Thoracic aorta (tissue), 2 donors: ENCODE measurements at regions not wholly inside any gene's neighbourhood (a gene's known extent, or its start where the extent isn't known, plus 50 kb on each side); places are given as distances from the start of the nearest gene placed in this dataset.

ENCODE experiments used
- ATAC-seq: fragments of 150-250 bp; one replicate; pipeline ENCODE4 v1.8.0; 2017; ENCODE audit warnings: low read depth; ENCODE audit not compliant: insufficient number of reproducible peaks, low FRiP score
- DNase-seq: peaks from one replicate; pipeline ENCODE4 v3.0.0-alpha.2; 2020; ENCODE audit warnings: low spot score
- H3K27ac ChIP-seq, 2 donors: fragments of 200-600 bp; sonication (generic); 1 replicate in 1 of 2; 2 replicates in 1 of 2; pipeline ENCODE4 v1.5.1; 2016; ENCODE audit warnings: mild to moderate bottlenecking in 2 of 2, moderate library complexity in 2 of 2
- H3K27me3 ChIP-seq: fragments of 200-600 bp; sonication (generic); replicated peaks from 2 replicates; pipeline ENCODE4 v1.6.0; 2016; ENCODE audit warnings: mild to moderate bottlenecking; ENCODE audit not compliant: insufficient read depth
- H3K36me3 ChIP-seq: fragments of 200-600 bp; sonication (generic); one replicate; pipeline ENCODE4 v1.5.1; 2016
- H3K4me1 ChIP-seq, 2 donors: fragments of 200-600 bp; sonication (generic); 1 replicate in 1 of 2; 2 replicates in 1 of 2; pipeline versions ENCODE4 v1.5.1 to v1.6.0; 2016; ENCODE audit warnings: low read depth in 2 of 2, mild to moderate bottlenecking in 1 of 2; ENCODE audit not compliant: control insufficient read depth in 1 of 2
- H3K4me3 ChIP-seq: fragments of 200-600 bp; sonication (generic); 2 replicates; pipeline ENCODE4 v1.5.1; 2016; ENCODE audit warnings: mild to moderate bottlenecking
- H3K9me3 ChIP-seq: fragments of 200-600 bp; sonication (generic); 2 replicates; pipeline ENCODE4 v1.5.1; 2016
- CTCF ChIP-seq: fragments of 200-600 bp; sonication (generic); IDR thresholded peaks from one replicate; pipeline ENCODE4 v1.5.1; 2019; ENCODE audit warnings: antibody characterized with exemption

GRCh38 chr9:28538132-28538531 is 964.9 kb upstream of the C9orf72 start:
- Histone ChIP-seq H3K27me3 (no peaks in the 10 kb centered on the region), H3K27ac (no peak overlapping the region), H3K4me3 (no peak overlapping the region), H3K36me3 (no peaks in the 10 kb centered on the region), H3K9me3 (no peaks in the 10 kb centered on the region), H3K4me1 (no peaks in the 10 kb centered on the region)
- DNase-seq = no peak
- ATAC-seq = no peak
- no peak for TF ChIP-seq CTCF

DNA sequence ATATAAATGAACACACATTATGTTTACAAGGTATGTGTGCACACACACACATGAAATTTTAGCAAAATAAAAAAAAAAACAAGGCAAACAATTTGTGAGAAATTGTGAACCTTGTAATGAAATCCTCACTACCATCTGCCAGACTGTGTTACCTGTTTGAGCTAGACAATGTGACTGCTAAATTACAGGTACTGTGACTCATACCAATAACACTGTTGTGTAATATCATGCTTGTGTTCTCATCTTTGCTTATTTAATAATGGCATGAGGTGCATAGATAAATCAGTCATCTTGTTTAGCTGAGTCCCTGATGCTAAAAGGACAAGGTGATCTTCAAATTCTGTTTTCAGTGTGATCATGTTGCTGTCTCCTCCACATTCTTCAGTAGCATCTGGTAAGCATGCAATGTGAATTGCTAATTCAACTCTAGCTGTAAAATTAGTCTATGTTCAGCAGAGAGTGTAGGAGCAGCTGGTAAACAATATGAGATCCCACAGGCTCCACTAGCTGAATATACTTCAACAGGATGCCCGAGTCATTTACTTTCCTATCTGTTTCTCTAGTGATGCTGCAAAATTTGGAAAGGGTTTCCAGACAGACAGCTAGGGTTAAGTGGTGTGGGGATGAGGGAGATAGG is 966.3 kb upstream of the C9orf72 start:
- H3K4me1 ChIP-seq = no peaks in the 10 kb centered on the region
- no peak for TF ChIP-seq CTCF
- no peak for ATAC-seq
- no peak overlapping the region for H3K27ac ChIP-seq
- no peak for DNase-seq
- H3K4me3 ChIP-seq = no peak overlapping the region
- no peaks in the 10 kb centered on the region for H3K9me3 ChIP-seq
- H3K36me3 ChIP-seq = no peaks in the 10 kb centered on the region
- H3K27me3 ChIP-seq = no peaks in the 10 kb centered on the region

GRCh38 chr9:28542928-28543327 is 969.6 kb upstream of the C9orf72 start:
- no peak for DNase-seq
- H3K36me3 ChIP-seq = no peaks in the 10 kb centered on the region
- H3K9me3 ChIP-seq = no peaks in the 10 kb centered on the region
- TF ChIP-seq CTCF = no peak
- H3K4me1 ChIP-seq = no peaks in the 10 kb centered on the region
- ATAC-seq = no peak
- no peak overlapping the region for H3K4me3 ChIP-seq
- no peak overlapping the region for H3K27ac ChIP-seq
- H3K27me3 ChIP-seq = no peaks in the 10 kb centered on the region

- ATAC-seq = no peak
- H3K27ac ChIP-seq = no peak overlapping the region
- H3K27me3 ChIP-seq = no peaks in the 10 kb centered on the region
- no peak overlapping the region for H3K4me3 ChIP-seq
- no peaks in the 10 kb centered on the region for H3K36me3 ChIP-seq
- no peaks in the 10 kb centered on the region for H3K9me3 ChIP-seq
- DNase-seq = no peak
- TF ChIP-seq CTCF = no peak
- no peaks in the 10 kb centered on the region for H3K4me1 ChIP-seq
These were observed 974.2 kb upstream of the C9orf72 start for GRCh38 chr9:28547527-28547926.

DNA sequence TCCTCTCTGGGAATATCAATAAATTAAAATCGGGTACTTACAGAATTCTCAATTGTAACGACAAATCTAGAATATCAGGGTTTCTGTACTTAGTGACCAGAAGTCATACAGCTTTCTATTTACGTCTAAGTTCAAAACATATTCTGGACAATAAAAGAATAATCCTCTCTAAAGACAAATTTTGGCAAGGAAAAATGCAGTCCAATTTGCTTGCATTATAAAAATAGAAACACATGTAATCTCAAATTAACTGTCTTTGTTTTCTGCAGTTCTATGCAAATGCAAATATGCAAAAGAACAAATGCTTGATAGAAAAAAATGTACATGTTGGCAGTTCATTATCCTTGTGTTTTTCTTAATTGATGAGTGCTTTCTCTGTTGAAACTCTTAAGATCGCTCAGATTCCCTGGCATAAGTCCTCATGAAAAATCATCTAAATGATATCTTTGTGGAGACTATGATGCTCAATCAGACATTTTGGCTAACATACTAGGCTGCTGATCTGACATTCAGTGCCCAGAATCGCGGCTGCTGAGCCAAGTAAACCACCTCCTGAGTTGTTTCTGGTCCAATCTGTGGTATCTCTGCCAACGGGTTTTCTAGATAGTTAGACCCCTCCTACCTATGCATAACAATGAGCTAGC is 990.1 kb upstream of the C9orf72 start:
- TF ChIP-seq CTCF = no peak
- Histone ChIP-seq H3K9me3 (no peaks in the 10 kb centered on the region), H3K4me3 (no peak overlapping the region), H3K36me3 (no peaks in the 10 kb centered on the region), H3K4me1 (no peaks in the 10 kb centered on the region), H3K27ac (no peak overlapping the region), H3K27me3 (no peaks in the 10 kb centered on the region)
- ATAC-seq (no peak), DNase-seq (no peak)
